ENCODE measurements at regions not wholly inside any gene's neighbourhood (a gene's known extent, or its start where the extent isn't known, plus 50 kb on each side); places are given as distances from the start of the nearest gene placed in this dataset.

- no peaks in the 10 kb centered on the region for H3K4me1 Mint-ChIP-seq
Measured at GRCh38 chr10:64508029-64508661, 986.9 kb downstream of the REEP3 start.

GRCh38 chr10:64515970-64516699 is 994.9 kb downstream of the REEP3 start:
- no peak for TF ChIP-seq EZH2 (IDR thresholded peaks at IDR 0.05; ENCODE audit: borderline replicate concordance, insufficient read depth, low read depth, low read length, poor library complexity, severe bottlenecking)
- no peak for TF ChIP-seq CTCF (IDR thresholded peaks at IDR 0.05)
- Histone ChIP-seq H3K4me3 (ENCODE audit: control extremely low read depth in 1 of 5, extremely low read depth in 1 of 5, insufficient read depth in 1 of 5, low read depth in 2 of 5, low read length in 4 of 5) (no peak overlapping the region), H2AFZ (ENCODE audit: insufficient read depth, low read depth, low read length, poor library complexity, severe bottlenecking) (no peak overlapping the region), H3K4me1 (ENCODE audit: control insufficient read depth in 2 of 2, insufficient read depth in 2 of 2, low read length in 2 of 2) (no peaks in the 10 kb centered on the region), H3K9me3 (ENCODE audit: control extremely low read depth in 1 of 3, control insufficient read depth in 2 of 3, insufficient read depth in 1 of 3, low read length in 2 of 3) (no peaks in the 10 kb centered on the region), H3K27me3 (replicated peaks in 1 of 4; ENCODE audit: control extremely low read depth in 1 of 4, control insufficient read depth in 3 of 4, insufficient read depth in 4 of 4, low read length in 3 of 4) (no peaks in the 10 kb centered on the region), H3K27ac (ENCODE audit: low read length in 2 of 2) (no peak overlapping the region), H3K36me3 (replicated peaks in 1 of 2; ENCODE audit: control extremely low read depth in 1 of 2, control insufficient read depth in 1 of 2, extremely low read depth in 1 of 2, insufficient read depth in 2 of 2, low read length in 1 of 2) (no peaks in the 10 kb centered on the region), H3K9ac (ENCODE audit: low read length) (no peak overlapping the region), H4K20me1 (ENCODE audit: control insufficient read depth, insufficient read depth, low read length, poor library complexity, severe bottlenecking) (no peaks in the 10 kb centered on the region), H3K79me2 (ENCODE audit: control insufficient read depth, insufficient read depth, low read length) (no peaks in the 10 kb centered on the region), H3K4me2 (replicated peaks; ENCODE audit: low read depth, low read length, poor library complexity, severe bottlenecking) (no peak overlapping the region)
- DNase-seq (no peak), ATAC-seq (ENCODE audit: low read depth) (no peak)
- H3K4me1 Mint-ChIP-seq, result no peaks in the 10 kb centered on the region
- H3K4me3 Mint-ChIP-seq, result no peak overlapping the region
- no peaks in the 10 kb centered on the region for H3K27me3 Mint-ChIP-seq
- intact Hi-C loops (cut with micrococcal nuclease), result no loop called here
- no CpG with 5 or more reads among the region's 2 CpGs for WGBS (ENCODE audit: insufficient coverage)
- H3K9me3 Mint-ChIP-seq (ENCODE audit: insufficient read depth), result peaks cover 4% of the 10 kb centered on the region
- H3K27ac Mint-ChIP-seq, result no peak overlapping the region
- POLR2A ChIA-PET, result no interaction called here
- CTCF ChIA-PET, result no interaction called here

More at GRCh38 chr10:64508029-64508661, 986.9 kb downstream of the REEP3 start:
- no peaks in the 10 kb centered on the region for H3K27me3 ChIP-seq (replicated peaks in 1 of 4; ENCODE audit: control extremely low read depth in 1 of 4, control insufficient read depth in 3 of 4, insufficient read depth in 4 of 4, low read length in 3 of 4)
- H3K4me3 ChIP-seq (ENCODE audit: control extremely low read depth in 1 of 5, extremely low read depth in 1 of 5, insufficient read depth in 1 of 5, low read depth in 2 of 5, low read length in 4 of 5), result no peak overlapping the region
- H3K27ac ChIP-seq (ENCODE audit: low read length in 2 of 2), result no peak overlapping the region
- TF ChIP-seq EZH2 (IDR thresholded peaks at IDR 0.05; ENCODE audit: borderline replicate concordance, insufficient read depth, low read depth, low read length, poor library complexity, severe bottlenecking), result no peak
- H3K4me1 ChIP-seq (ENCODE audit: control insufficient read depth in 2 of 2, insufficient read depth in 2 of 2, low read length in 2 of 2), result no peaks in the 10 kb centered on the region
- H3K9me3 ChIP-seq (ENCODE audit: control extremely low read depth in 1 of 3, control insufficient read depth in 2 of 3, insufficient read depth in 1 of 3, low read length in 2 of 3), result no peaks in the 10 kb centered on the region
- ChIA-PET CTCF (no interaction called here), POLR2A (no interaction called here)
- H3K36me3 ChIP-seq (replicated peaks in 1 of 2; ENCODE audit: control extremely low read depth in 1 of 2, control insufficient read depth in 1 of 2, extremely low read depth in 1 of 2, insufficient read depth in 2 of 2, low read length in 1 of 2), result no peaks in the 10 kb centered on the region
- no peaks in the 10 kb centered on the region for H4K20me1 ChIP-seq (ENCODE audit: control insufficient read depth, insufficient read depth, low read length, poor library complexity, severe bottlenecking)
- no peaks in the 10 kb centered on the region for H3K9me3 Mint-ChIP-seq (ENCODE audit: insufficient read depth)
- no peak for DNase-seq
- H3K4me3 Mint-ChIP-seq, result no peak overlapping the region
- no peaks in the 10 kb centered on the region for H3K79me2 ChIP-seq (ENCODE audit: control insufficient read depth, insufficient read depth, low read length)
- intact Hi-C loops (cut with micrococcal nuclease), result no loop called here
- H3K27me3 Mint-ChIP-seq, result no peaks in the 10 kb centered on the region
- H3K4me2 ChIP-seq (replicated peaks; ENCODE audit: low read depth, low read length, poor library complexity, severe bottlenecking), result no peak overlapping the region
- no peak overlapping the region for H2AFZ ChIP-seq (ENCODE audit: insufficient read depth, low read depth, low read length, poor library complexity, severe bottlenecking)
- ATAC-seq (ENCODE audit: low read depth), result no peak
- H3K27ac Mint-ChIP-seq, result no peak overlapping the region
- H3K9ac ChIP-seq (ENCODE audit: low read length), result no peak overlapping the region
- WGBS (ENCODE audit: insufficient coverage), result no CpG with 5 or more reads among the region's 2 CpGs

All from B cell (primary cell).